Activated naive CD4-positive, alpha-beta T cell treated with anti-CD3 and anti-CD28 coated beads for 36 hours (primary cell): ENCODE measurements at regions not wholly inside any gene's neighbourhood (a gene's known extent, or its start where the extent isn't known, plus 50 kb on each side); places are given as distances from the start of the nearest gene placed in this dataset.

ENCODE experiments used
- CTCF ChIA-PET: fragments of 350-600 bp; sonication (Branson Sonifier 250); formaldehyde crosslinking; loops from one replicate; lab custom pipeline; 2021; ENCODE audit warnings: antibody characterized with exemption; lab: Charles Lee
- DNase-seq: peaks from one replicate; pipeline ENCODE4 v3.0.0-alpha.2; 2020
- H3K27ac Mint-ChIP-seq: one replicate; pipeline ENCODE4 v1.8.0; 2021; ENCODE audit warnings: mild to moderate bottlenecking, mixed read lengths
- H3K27me3 Mint-ChIP-seq: one replicate; pipeline ENCODE4 v1.8.0; 2021; ENCODE audit warnings: low read depth, mixed read lengths
- H3K36me3 Mint-ChIP-seq: one replicate; pipeline ENCODE4 v1.8.0; 2021; ENCODE audit warnings: low read depth, mixed read lengths
- H3K4me1 Mint-ChIP-seq: one replicate; pipeline ENCODE4 v1.8.0; 2021; ENCODE audit warnings: low read depth, mixed read lengths
- H3K4me3 Mint-ChIP-seq: one replicate; pipeline ENCODE4 v1.8.0; 2021; ENCODE audit warnings: mild to moderate bottlenecking, moderate library complexity, mixed read lengths
- H3K9me3 Mint-ChIP-seq: one replicate; pipeline ENCODE4 v1.8.0; 2021; ENCODE audit warnings: mixed read lengths
- intact Hi-C: fragments of 100-400 bp; cut with micrococcal nuclease; formaldehyde crosslinking; loops from one replicate; pipeline ENCODE4 v1.15.1; 2023

DNA sequence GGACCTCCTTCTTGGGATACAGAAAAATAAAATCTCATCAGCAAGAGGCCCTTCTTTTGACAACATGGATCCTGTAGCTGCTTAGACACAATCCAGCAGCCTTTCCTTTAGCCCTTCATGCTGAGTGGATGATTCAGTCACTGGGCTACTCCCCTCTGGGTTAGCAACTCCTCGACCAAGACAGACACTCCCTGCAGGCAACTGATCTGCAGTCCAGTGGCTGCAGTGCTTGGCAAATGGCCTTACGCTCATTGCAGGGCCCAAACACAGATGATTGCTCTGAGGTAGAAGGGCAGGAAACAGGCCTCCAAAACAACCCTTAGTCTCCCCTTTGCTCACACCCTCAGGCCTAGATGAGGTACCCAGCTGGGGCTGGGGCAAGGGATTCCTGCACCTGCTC is 73.2 kb upstream of the OPCML start:
- no peaks in the 10 kb centered on the region for H3K4me1 Mint-ChIP-seq
- H3K36me3 Mint-ChIP-seq: no peaks in the 10 kb centered on the region
- H3K9me3 Mint-ChIP-seq: peaks cover 4% of the 10 kb centered on the region
- H3K27me3 Mint-ChIP-seq: peaks cover 9% of the 10 kb centered on the region
- CTCF ChIA-PET: no interaction called here
- intact Hi-C loops: no loop called here
- no peak overlapping the region for H3K4me3 Mint-ChIP-seq
- no peak overlapping the region for H3K27ac Mint-ChIP-seq
- DNase-seq: no peak

DNA sequence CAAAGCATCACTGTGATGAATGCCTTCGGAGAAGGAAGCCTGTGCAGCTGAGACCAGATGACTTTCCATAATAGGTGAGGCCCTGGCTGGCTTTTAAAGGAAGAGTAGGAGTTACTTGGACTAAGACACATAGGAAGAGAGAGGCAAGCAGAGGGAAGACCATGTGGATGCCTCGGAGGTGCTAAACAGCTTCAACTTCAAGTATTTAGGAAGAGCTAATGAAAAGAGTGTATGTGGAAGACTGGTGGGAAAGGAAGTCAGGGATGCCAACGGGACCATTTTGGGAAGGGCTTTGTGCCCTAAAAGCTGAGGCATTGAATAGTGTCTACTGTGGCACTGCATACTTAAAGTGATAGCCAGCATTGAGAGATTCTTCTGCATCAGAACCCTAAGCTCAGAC is 69.3 kb upstream of the OPCML start:
- H3K4me3 Mint-ChIP-seq: no peak overlapping the region
- no peaks in the 10 kb centered on the region for H3K9me3 Mint-ChIP-seq
- CTCF ChIA-PET: interaction anchor here (0.5 kb wide), 1 partner anchor 17 kb away, joined by 3 read pairs; no protein-coding TSS in a partner anchor
- intact Hi-C loops: no loop called here
- no peaks in the 10 kb centered on the region for H3K4me1 Mint-ChIP-seq
- no peaks in the 10 kb centered on the region for H3K36me3 Mint-ChIP-seq
- H3K27me3 Mint-ChIP-seq: peaks cover 9% of the 10 kb centered on the region
- DNase-seq: no peak
- no peak overlapping the region for H3K27ac Mint-ChIP-seq

DNA sequence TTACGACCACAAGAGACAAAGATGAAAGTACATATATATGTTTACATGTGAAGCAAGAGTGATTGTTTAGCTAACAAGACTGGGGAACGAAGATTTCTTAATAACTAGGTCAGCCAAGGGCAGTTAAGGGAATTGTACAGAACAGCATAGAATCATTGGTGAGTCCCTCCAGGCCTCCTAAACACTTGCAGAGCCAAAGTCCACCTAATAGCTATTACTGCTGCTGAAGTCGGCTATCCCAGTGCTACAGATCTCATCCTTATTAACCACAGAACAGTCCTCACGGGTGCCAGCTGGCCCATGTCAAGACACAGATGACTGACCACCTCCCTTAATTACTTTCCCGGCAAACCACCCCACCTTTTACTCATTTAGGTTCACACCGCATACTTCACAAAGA is 68.5 kb upstream of the OPCML start:
- CTCF ChIA-PET: no interaction called here
- H3K27ac Mint-ChIP-seq: no peak overlapping the region
- H3K9me3 Mint-ChIP-seq: no peaks in the 10 kb centered on the region
- no peaks in the 10 kb centered on the region for H3K36me3 Mint-ChIP-seq
- DNase-seq: no peak
- H3K4me3 Mint-ChIP-seq: no peak overlapping the region
- intact Hi-C loops: no loop called here
- H3K4me1 Mint-ChIP-seq: no peaks in the 10 kb centered on the region
- H3K27me3 Mint-ChIP-seq: peaks cover 9% of the 10 kb centered on the region

DNA sequence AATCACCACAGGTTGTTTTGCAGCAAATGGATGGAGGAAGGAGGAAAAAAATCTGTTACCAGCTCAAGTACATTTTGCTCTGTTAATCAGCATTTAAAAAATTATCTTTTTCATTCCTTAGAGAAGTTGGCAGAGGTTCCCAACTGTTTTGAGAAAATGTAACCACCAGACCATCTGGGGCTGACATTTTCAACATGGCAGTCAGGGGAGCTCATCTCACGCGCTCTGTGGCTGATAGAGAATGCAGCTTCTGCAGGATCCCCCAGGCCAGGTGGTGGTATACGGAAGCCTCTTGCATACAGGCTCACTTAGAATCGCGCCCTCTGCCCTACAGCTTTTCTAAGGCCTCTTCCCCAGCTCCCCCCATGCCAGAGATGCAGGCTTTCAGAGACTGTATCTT is 68.0 kb upstream of the OPCML start:
- peaks cover 9% of the 10 kb centered on the region for H3K27me3 Mint-ChIP-seq
- CTCF ChIA-PET: interaction anchor here (0.6 kb wide), 1 partner anchor 1251 kb away, joined by 5 read pairs; no protein-coding TSS in a partner anchor
- intact Hi-C loops: no loop called here
- H3K4me3 Mint-ChIP-seq: no peak overlapping the region
- no peak overlapping the region for H3K27ac Mint-ChIP-seq
- no peaks in the 10 kb centered on the region for H3K4me1 Mint-ChIP-seq
- H3K9me3 Mint-ChIP-seq: no peaks in the 10 kb centered on the region
- no peak for DNase-seq
- no peaks in the 10 kb centered on the region for H3K36me3 Mint-ChIP-seq

DNA sequence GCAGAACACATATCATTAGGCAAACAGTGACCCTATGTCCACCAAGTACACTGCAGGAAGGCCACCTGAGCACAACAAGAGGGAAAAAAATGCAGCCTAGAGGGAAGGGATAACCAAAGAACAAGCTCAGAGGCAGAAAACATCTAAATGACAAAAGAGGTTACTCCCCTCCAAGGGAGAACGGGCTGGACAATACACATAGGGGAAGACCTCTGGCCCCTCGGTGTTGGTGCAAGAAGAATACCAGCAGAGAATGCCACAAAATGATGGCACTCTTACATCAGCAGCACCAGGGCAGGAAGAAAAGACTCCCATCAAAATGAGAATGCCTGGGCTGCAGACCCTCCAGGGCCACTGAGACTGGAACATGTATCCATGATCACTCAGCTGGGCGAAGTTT is 66.6 kb upstream of the OPCML start:
- intact Hi-C loops: no loop called here
- Mint-ChIP-seq H3K36me3 (no peaks in the 10 kb centered on the region), H3K4me3 (no peak overlapping the region), H3K9me3 (no peaks in the 10 kb centered on the region), H3K27me3 (peaks cover 9% of the 10 kb centered on the region), H3K4me1 (no peaks in the 10 kb centered on the region), H3K27ac (no peak overlapping the region)
- CTCF ChIA-PET: no interaction called here
- DNase-seq: no peak

DNA sequence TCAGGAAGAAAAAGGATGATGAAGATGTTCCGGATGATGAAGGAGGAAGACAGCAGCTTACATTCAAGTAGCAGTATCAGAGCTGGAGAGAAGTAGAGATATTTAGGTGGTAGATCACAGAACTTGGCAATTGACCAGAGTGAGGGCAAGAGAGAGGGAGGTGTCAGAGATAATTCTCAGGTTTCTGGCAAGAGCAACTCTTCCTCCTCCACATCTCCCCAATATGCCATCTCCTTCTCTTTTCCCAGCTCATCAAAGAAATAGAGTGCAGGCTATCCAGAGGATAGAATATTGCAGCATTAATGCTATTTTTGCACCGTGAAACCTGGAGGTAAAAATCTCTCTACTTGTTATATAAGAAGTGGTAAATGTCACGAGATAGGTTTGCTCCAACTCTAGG is 64.9 kb upstream of the OPCML start:
- H3K27me3 Mint-ChIP-seq: peaks cover 6% of the 10 kb centered on the region
- H3K9me3 Mint-ChIP-seq: no peaks in the 10 kb centered on the region
- DNase-seq: no peak
- H3K4me1 Mint-ChIP-seq: no peaks in the 10 kb centered on the region
- intact Hi-C loops: no loop called here
- CTCF ChIA-PET: no interaction called here
- H3K4me3 Mint-ChIP-seq: no peak overlapping the region
- H3K36me3 Mint-ChIP-seq: no peaks in the 10 kb centered on the region
- no peak overlapping the region for H3K27ac Mint-ChIP-seq

DNA sequence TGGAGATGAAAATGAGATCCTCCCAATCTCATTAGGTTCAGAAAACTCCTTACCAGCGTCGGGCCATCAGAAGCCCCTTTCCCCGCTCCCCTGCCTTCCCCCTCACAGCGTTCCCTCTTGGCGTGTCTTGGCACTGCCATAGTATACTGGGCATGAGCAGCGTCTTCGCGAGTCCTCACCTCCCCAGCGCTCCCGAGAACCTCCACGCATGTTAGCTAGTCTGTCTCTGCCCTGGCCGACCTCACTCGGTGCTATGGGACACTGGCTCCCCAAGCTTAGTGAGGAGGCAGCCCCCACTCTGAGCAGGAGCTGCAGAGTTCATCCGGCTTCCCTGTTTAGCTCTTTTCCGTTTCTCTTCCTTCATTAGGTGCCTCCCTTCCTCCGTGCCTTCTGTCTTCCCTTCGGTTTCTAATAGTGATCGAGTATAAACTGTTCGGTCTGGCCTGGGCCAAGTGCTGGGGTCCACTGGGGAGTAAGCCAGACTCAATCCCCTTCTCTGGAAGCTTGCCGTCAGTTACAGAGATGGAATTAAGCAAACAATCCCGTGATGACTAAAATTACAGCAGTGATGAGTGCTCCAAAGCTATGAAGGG is 63.8 kb upstream of the OPCML start:
- no peaks in the 10 kb centered on the region for H3K4me1 Mint-ChIP-seq
- H3K4me3 Mint-ChIP-seq: no peak overlapping the region
- no peak for DNase-seq
- no peaks in the 10 kb centered on the region for H3K27me3 Mint-ChIP-seq
- intact Hi-C loops: no loop called here
- H3K9me3 Mint-ChIP-seq: no peaks in the 10 kb centered on the region
- H3K27ac Mint-ChIP-seq: no peak overlapping the region
- CTCF ChIA-PET: no interaction called here
- no peaks in the 10 kb centered on the region for H3K36me3 Mint-ChIP-seq

DNA sequence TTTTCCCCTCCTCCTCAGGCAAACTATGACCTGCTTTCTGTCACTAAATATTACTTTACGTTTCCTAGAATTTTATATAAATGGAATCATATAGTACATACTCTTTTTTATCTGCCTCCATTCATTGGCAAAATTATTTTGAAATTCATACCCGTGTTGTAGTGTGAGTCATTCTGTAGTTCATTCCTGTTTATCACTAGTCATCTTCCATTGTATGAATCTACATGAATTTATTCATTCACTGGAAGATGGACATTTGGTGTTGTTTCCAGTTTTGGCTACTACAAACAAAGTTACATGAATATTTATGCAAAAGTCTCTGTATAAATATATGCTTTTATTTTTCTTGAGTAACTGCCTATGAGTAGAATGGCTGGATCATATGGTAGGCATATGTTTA is 60.7 kb upstream of the OPCML start:
- no peak for DNase-seq
- Mint-ChIP-seq H3K9me3 (no peaks in the 10 kb centered on the region), H3K27me3 (no peaks in the 10 kb centered on the region), H3K4me3 (no peak overlapping the region), H3K27ac (no peak overlapping the region), H3K4me1 (no peaks in the 10 kb centered on the region), H3K36me3 (no peaks in the 10 kb centered on the region)
- intact Hi-C loops: no loop called here
- CTCF ChIA-PET: no interaction called here

DNA sequence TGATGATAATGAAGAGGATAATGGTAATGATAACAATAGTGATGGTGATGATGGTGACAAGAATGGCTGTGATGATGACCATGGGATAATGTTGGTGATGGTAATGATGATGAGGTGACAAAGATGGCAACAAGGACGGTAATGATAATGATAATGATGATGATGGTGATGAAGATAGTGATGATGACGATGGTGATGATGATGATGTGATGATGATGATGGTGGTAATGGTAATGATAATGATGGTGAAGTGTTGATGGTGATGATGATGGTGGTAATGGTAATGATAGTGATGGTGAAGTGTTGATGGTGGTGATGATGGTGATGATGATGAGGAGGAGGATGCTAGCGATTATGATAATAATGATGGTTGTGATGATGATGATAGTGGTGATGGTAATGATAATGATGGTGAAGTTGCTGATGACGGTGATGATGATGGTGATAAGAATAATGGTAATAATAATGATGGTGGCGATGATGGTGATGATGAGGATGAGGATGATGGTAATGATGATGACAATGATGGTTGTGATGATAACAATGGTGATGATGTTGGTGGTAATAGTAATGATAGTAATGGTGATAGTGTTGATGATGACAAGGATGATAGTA is 54.7 kb upstream of the OPCML start:
- intact Hi-C loops: no loop called here
- DNase-seq: no peak
- CTCF ChIA-PET: interaction anchor here (0.6 kb wide), 1 partner anchor 11 kb away, joined by 3 read pairs; no protein-coding TSS in a partner anchor
- no peaks in the 10 kb centered on the region for H3K36me3 Mint-ChIP-seq
- peaks cover 2% of the 10 kb centered on the region for H3K9me3 Mint-ChIP-seq
- no peak overlapping the region for H3K27ac Mint-ChIP-seq
- no peaks in the 10 kb centered on the region for H3K4me1 Mint-ChIP-seq
- H3K27me3 Mint-ChIP-seq: no peaks in the 10 kb centered on the region
- H3K4me3 Mint-ChIP-seq: no peak overlapping the region

DNA sequence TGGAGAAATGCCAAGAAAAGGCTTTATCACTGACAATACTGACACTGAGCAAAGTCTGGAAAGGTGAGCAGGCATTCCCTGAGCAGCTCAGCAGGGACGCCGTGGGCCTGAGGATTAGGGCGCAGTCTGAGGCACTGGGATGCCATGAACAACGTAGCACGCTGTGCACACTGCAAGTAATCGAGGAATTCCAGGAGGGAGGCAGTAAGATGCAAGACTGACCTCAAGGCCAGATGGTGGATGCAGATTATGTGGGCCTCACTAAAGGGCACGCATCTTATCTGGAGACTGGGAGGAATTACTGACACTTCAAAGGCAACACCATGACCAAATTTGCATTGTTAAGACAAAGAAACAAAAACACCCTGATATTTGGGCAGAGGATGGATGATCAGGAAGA is 50.4 kb upstream of the OPCML start:
- H3K27me3 Mint-ChIP-seq: no peaks in the 10 kb centered on the region
- H3K27ac Mint-ChIP-seq: no peak overlapping the region
- peaks cover 2% of the 10 kb centered on the region for H3K9me3 Mint-ChIP-seq
- H3K4me1 Mint-ChIP-seq: no peaks in the 10 kb centered on the region
- intact Hi-C loops: no loop called here
- H3K36me3 Mint-ChIP-seq: no peaks in the 10 kb centered on the region
- CTCF ChIA-PET: no interaction called here
- no peak for DNase-seq
- H3K4me3 Mint-ChIP-seq: no peak overlapping the region

DNA sequence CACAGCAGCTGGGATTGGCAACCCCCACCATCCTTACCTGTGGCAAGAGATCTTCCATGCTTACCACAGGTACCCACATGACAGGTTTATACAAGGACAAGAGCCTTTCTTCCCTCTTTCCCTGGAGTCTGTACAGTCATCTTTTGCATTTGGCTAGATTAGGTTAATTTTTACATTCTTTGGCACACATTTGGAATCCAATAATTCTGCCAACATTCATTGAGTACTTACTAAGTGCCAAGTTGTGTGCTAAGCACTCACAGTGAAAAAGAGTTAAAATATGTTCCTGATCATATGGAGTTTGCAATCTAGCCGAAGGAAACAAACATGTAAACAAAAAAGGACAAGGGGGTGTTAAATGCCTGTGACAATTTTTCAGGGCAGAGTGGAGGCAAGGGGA is 50.0 kb upstream of the OPCML start:
- DNase-seq: no peak
- Mint-ChIP-seq H3K9me3 (peaks cover 2% of the 10 kb centered on the region), H3K4me1 (no peaks in the 10 kb centered on the region), H3K4me3 (no peak overlapping the region), H3K27ac (no peak overlapping the region), H3K36me3 (no peaks in the 10 kb centered on the region), H3K27me3 (no peaks in the 10 kb centered on the region)
- CTCF ChIA-PET: no interaction called here
- intact Hi-C loops: no loop called here
